Ovary (tissue), 3 donors: ENCODE measurements at regions not wholly inside any gene's neighbourhood (a gene's known extent, or its start where the extent isn't known, plus 50 kb on each side); places are given as distances from the start of the nearest gene placed in this dataset.

ENCODE experiments used
- POLR2A ChIP-seq: fragments of 450-650 bp; IDR thresholded peaks from one replicate; pipeline ENCODE4 v1.6.1; 2017; ENCODE audit warnings: antibody characterized with exemption, mild to moderate bottlenecking, moderate library complexity
- TF ChIP-seq, protein P1 (sequence below), 3 donors: fragments of 450-650 bp in 2 of 3; fragments of 200-600 bp in 1 of 3; IDR thresholded peaks; one replicate each; pipeline versions ENCODE4 v1.5.1 to v1.8.0; 2016 to 2022; ENCODE audit warnings: antibody characterized with exemption in 3 of 3, mild to moderate bottlenecking in 1 of 3
- donor health status: DM: no; HTN: no; CAD: no.

DNA sequence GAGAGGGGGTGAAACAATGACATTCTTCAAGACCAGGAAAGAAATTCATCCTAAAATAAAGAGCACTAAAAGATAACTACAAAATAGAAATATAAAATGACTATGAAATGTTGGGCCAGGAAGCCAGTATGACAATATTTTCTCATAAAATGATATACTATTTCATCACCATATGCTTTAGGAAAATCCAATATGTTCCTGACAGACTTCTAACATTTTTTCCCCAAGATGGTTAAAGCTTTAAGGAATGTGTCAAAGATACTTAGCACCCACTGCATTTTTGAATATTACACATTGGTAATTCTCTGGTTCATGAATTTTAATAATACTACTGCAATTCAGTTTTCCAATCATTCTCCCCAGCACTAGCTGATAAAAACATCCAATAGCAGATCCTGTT, 87.7 kb upstream of the PLEKHG7 start:
- TF ChIP-seq, protein P1, sequence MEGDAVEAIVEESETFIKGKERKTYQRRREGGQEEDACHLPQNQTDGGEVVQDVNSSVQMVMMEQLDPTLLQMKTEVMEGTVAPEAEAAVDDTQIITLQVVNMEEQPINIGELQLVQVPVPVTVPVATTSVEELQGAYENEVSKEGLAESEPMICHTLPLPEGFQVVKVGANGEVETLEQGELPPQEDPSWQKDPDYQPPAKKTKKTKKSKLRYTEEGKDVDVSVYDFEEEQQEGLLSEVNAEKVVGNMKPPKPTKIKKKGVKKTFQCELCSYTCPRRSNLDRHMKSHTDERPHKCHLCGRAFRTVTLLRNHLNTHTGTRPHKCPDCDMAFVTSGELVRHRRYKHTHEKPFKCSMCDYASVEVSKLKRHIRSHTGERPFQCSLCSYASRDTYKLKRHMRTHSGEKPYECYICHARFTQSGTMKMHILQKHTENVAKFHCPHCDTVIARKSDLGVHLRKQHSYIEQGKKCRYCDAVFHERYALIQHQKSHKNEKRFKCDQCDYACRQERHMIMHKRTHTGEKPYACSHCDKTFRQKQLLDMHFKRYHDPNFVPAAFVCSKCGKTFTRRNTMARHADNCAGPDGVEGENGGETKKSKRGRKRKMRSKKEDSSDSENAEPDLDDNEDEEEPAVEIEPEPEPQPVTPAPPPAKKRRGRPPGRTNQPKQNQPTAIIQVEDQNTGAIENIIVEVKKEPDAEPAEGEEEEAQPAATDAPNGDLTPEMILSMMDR (IDR thresholded peaks at IDR 0.05): no peak
- no peak for TF ChIP-seq POLR2A
